ENCODE measurements at regions not wholly inside any gene's neighbourhood (a gene's known extent, or its start where the extent isn't known, plus 50 kb on each side); places are given as distances from the start of the nearest gene placed in this dataset.
"Not testable (repeated sequence)": the region's sequence is repeated elsewhere in the genome, so short reads cannot be mapped to it uniquely, and the experiment has no call there.

- no peak for DNase-seq (ENCODE audit: low read depth in 4 of 4, low spot score in 3 of 4)
Observed at GRCh38 chr2:176423819-176424218, 154.6 kb downstream of the MTX2 start.

- no peak for DNase-seq (ENCODE audit: low read depth in 4 of 4, low spot score in 3 of 4)
Observed at GRCh38 chr2:176424746-176425145, 155.5 kb downstream of the MTX2 start.

GRCh38 chr2:176427549-176427948, 158.3 kb downstream of the MTX2 start:
- no peak for DNase-seq (ENCODE audit: low read depth in 4 of 4, low spot score in 3 of 4)

- not testable (repeated sequence) for DNase-seq (ENCODE audit: low read depth in 4 of 4, low spot score in 3 of 4)
Observed at GRCh38 chr2:176428944-176429469, 159.8 kb downstream of the MTX2 start.

- DNase-seq (ENCODE audit: low read depth in 4 of 4, low spot score in 3 of 4) = no peak
Observed at GRCh38 chr2:176432434-176432833, 163.2 kb downstream of the MTX2 start.

GRCh38 chr2:176435729-176436128, 166.5 kb downstream of the MTX2 start:
- DNase-seq (ENCODE audit: low read depth in 4 of 4, low spot score in 3 of 4) = peak in 1 of 4 donors; percentile 48

- no peak for DNase-seq (ENCODE audit: low read depth in 4 of 4, low spot score in 3 of 4)
Observed at GRCh38 chr2:176443946-176444345, 174.7 kb downstream of the MTX2 start.

GRCh38 chr2:176445956-176446355, 176.7 kb downstream of the MTX2 start:
- no peak for DNase-seq (ENCODE audit: low read depth in 4 of 4, low spot score in 3 of 4)

GRCh38 chr2:176446718-176447414, 177.6 kb downstream of the MTX2 start:
- DNase-seq (ENCODE audit: low read depth in 4 of 4, low spot score in 3 of 4) = no peak

GRCh38 chr2:176447616-176448015, 178.4 kb downstream of the MTX2 start:
- no peak for DNase-seq (ENCODE audit: low read depth in 4 of 4, low spot score in 3 of 4)

GRCh38 chr2:176449852-176450251, 180.6 kb downstream of the MTX2 start:
- no peak for DNase-seq (ENCODE audit: low read depth in 4 of 4, low spot score in 3 of 4)

- DNase-seq (ENCODE audit: low read depth in 4 of 4, low spot score in 3 of 4) = no peak
Observed at GRCh38 chr2:176453784-176454183, 184.5 kb downstream of the MTX2 start.

- peak; percentile 77 to 84 (median 78) for DNase-seq (ENCODE audit: low read depth in 4 of 4, low spot score in 3 of 4)
Observed at GRCh38 chr2:176454893-176455815, 185.9 kb downstream of the MTX2 start.

- no peak for DNase-seq (ENCODE audit: low read depth in 4 of 4, low spot score in 3 of 4)
Observed at GRCh38 chr2:176455816-176456291, 186.6 kb downstream of the MTX2 start.

- DNase-seq (ENCODE audit: low read depth in 4 of 4, low spot score in 3 of 4) = no peak
Observed at GRCh38 chr2:176457481-176457880, 188.2 kb downstream of the MTX2 start.

- DNase-seq (ENCODE audit: low read depth in 4 of 4, low spot score in 3 of 4) = no peak
Observed at GRCh38 chr2:176461098-176461808, 192.0 kb downstream of the MTX2 start.

- no peak for DNase-seq (ENCODE audit: low read depth in 4 of 4, low spot score in 3 of 4)
Observed at GRCh38 chr2:176461809-176462670, 192.8 kb downstream of the MTX2 start.

- no peak for DNase-seq (ENCODE audit: low read depth in 4 of 4, low spot score in 3 of 4)
Observed at GRCh38 chr2:176463546-176463945, 194.3 kb downstream of the MTX2 start.

- DNase-seq (ENCODE audit: low read depth in 4 of 4, low spot score in 3 of 4) = no peak
Observed at GRCh38 chr2:176464886-176465564, 195.8 kb downstream of the MTX2 start.
